IMR-90 (cell line): ENCODE measurements at regions not wholly inside any gene's neighbourhood (a gene's known extent, or its start where the extent isn't known, plus 50 kb on each side); places are given as distances from the start of the nearest gene placed in this dataset.

Source experiments
- ATAC-seq: fragments of 200-7000 bp; cut with Tn5 transposase; 2 replicates; pipeline ENCODE4 v1.9.1; 2020; ENCODE audit warnings: low read depth, mild to moderate bottlenecking, moderate library complexity
- BruUV-seq: library from RNA; stranded (reverse); fragments of 400-500 nt; replicated peaks from 2 replicates; lab custom pipeline; 2021; lab: Mats Ljungman, UMichigan
- CTCF ChIA-PET: fragments of 300-600 bp; formaldehyde crosslinking; extraction: SDS; loops from one replicate; lab custom pipeline; 2021; ENCODE audit warnings: antibody characterized with exemption; lab: Yijun Ruan, JAX
- POLR2A ChIA-PET: fragments of 300-600 bp; sonication (Branson Sonifier 250); formaldehyde crosslinking; loops from one replicate; lab custom pipeline; 2022; ENCODE audit warnings: antibody characterized with exemption; ENCODE audit not compliant: unreplicated experiment; lab: Charles Lee
- DNase-seq: peaks from one replicate; pipeline ENCODE4 v3.0.0; 2013
- H2AFZ ChIP-seq: replicated peaks from 2 replicates; pipeline ENCODE3; 2013; ENCODE audit warnings: low read length, mild to moderate bottlenecking; ENCODE audit not compliant: poor library complexity
- H2AK5ac ChIP-seq: 2 replicates; pipeline ENCODE4 v1.6.1; 2013; ENCODE audit warnings: low read depth, low read length, inconsistent platforms
- H2AK9ac ChIP-seq: replicated peaks from 2 replicates; pipeline ENCODE3; 2013; ENCODE audit warnings: mild to moderate bottlenecking, low read depth, low read length, moderate library complexity; ENCODE audit not compliant: poor library complexity
- H2BK120ac ChIP-seq: 2 replicates; pipeline ENCODE4 v1.6.1; 2013; ENCODE audit warnings: low read depth, low read length, inconsistent platforms
- H2BK15ac ChIP-seq: 3 replicates; pipeline ENCODE4 v1.6.1; 2013; ENCODE audit warnings: low read depth, low read length, inconsistent platforms
- H2BK20ac ChIP-seq: 2 replicates; pipeline ENCODE4 v1.6.1; 2013; ENCODE audit warnings: low read depth, mild to moderate bottlenecking, inconsistent platforms, low read length, moderate library complexity
- H2BK5ac ChIP-seq: 2 replicates; pipeline ENCODE4 v1.6.1; 2013; ENCODE audit warnings: mild to moderate bottlenecking, low read depth, low read length, inconsistent platforms; ENCODE audit not compliant: poor library complexity, severe bottlenecking
- H3K14ac ChIP-seq: replicated peaks from 2 replicates; pipeline ENCODE4 v1.6.1; 2013; ENCODE audit warnings: low read depth, low read length, inconsistent platforms
- H3K18ac ChIP-seq: 2 replicates; pipeline ENCODE4 v1.6.1; 2013; ENCODE audit warnings: low read depth, low read length, control low read depth
- H3K23ac ChIP-seq: 2 replicates; pipeline ENCODE4 v1.6.1; 2013; ENCODE audit warnings: low read depth, low read length, inconsistent platforms
- H3K27ac ChIP-seq: 2 replicates; pipeline ENCODE4 v1.5.1; 2013; ENCODE audit warnings: mild to moderate bottlenecking, control low read depth, low read length; ENCODE audit not compliant: insufficient read depth
- H3K27me3 ChIP-seq: 2 replicates; pipeline ENCODE4 v1.6.1; 2013; ENCODE audit warnings: low read length; ENCODE audit not compliant: control insufficient read depth, insufficient read depth
- H3K36me3 ChIP-seq: 2 replicates; pipeline ENCODE4 v1.6.1; 2013; ENCODE audit warnings: low read length, mixed read lengths; ENCODE audit not compliant: control insufficient read depth, insufficient read depth
- H3K4ac ChIP-seq: 2 replicates; pipeline ENCODE4 v1.6.1; 2013; ENCODE audit warnings: low read depth, low read length, inconsistent platforms
- H3K4me1 ChIP-seq: 2 replicates; pipeline ENCODE4 v1.6.1; 2013; ENCODE audit warnings: low read length, mixed read lengths; ENCODE audit not compliant: control insufficient read depth, insufficient read depth
- H3K4me2 ChIP-seq: 2 replicates; pipeline ENCODE4 v1.6.1; 2013; ENCODE audit warnings: low read depth, mild to moderate bottlenecking, control low read depth, low read length, moderate library complexity
- H3K4me3 ChIP-seq: 2 replicates; pipeline ENCODE4 v1.5.1; 2013; ENCODE audit warnings: low read depth, mild to moderate bottlenecking, control low read depth, low read length, moderate library complexity; ENCODE audit not compliant: insufficient read depth
- H3K56ac ChIP-seq: 2 replicates; pipeline ENCODE4 v1.6.1; 2013; ENCODE audit warnings: low read length, inconsistent platforms; ENCODE audit not compliant: insufficient read depth; ENCODE audit errors: extremely low read depth
- H3K79me1 ChIP-seq, 2 experiments: 2 replicates each; pipeline ENCODE4 v1.6.1; 2013; ENCODE audit warnings: low read length in 2 of 2, inconsistent platforms in 1 of 2, low read depth in 1 of 2
- H3K9ac ChIP-seq: 2 replicates; pipeline ENCODE4 v1.6.1; 2013; ENCODE audit warnings: low read depth, low read length, control low read depth
- H3K9me1 ChIP-seq: 2 replicates; pipeline ENCODE4 v1.6.1; 2013; ENCODE audit warnings: low read length, inconsistent platforms; ENCODE audit not compliant: insufficient read depth
- H3K9me3 ChIP-seq: 2 replicates; pipeline ENCODE4 v1.6.1; 2013; ENCODE audit warnings: low read length; ENCODE audit not compliant: control insufficient read depth, insufficient read depth
- H4K20me1 ChIP-seq: 2 replicates; pipeline ENCODE4 v1.6.1; 2013; ENCODE audit warnings: low read length, inconsistent platforms; ENCODE audit not compliant: insufficient read depth
- H4K5ac ChIP-seq: 2 replicates; pipeline ENCODE4 v1.6.1; 2013; ENCODE audit warnings: mild to moderate bottlenecking, low read depth, low read length, control low read depth
- H4K8ac ChIP-seq, 2 experiments: 2 replicates each; pipeline ENCODE4 v1.6.1; 2013; ENCODE audit warnings: low read depth in 2 of 2, low read length in 2 of 2, control low read depth in 1 of 2, inconsistent platforms in 1 of 2
- H4K91ac ChIP-seq: 2 replicates; pipeline ENCODE4 v1.6.1; 2013; ENCODE audit warnings: low read depth, low read length, inconsistent platforms; ENCODE audit not compliant: insufficient read depth
- FOS ChIP-seq: fragments of 150-350 bp; IDR thresholded peaks from 2 replicates; pipeline ENCODE4 v1.6.1; 2016; ENCODE audit warnings: low read depth, low read length
- MAFK ChIP-seq: IDR thresholded peaks from 2 replicates; pipeline ENCODE4 v1.6.1; 2012; ENCODE audit warnings: low read depth, low read length, improper control_type of control experiment
- MAZ ChIP-seq: IDR thresholded peaks from 2 replicates; pipeline ENCODE4 v1.6.1; 2012; ENCODE audit warnings: low read depth, mild to moderate bottlenecking, low read length, improper control_type of control experiment, moderate library complexity, borderline replicate concordance
- POLR2A ChIP-seq: IDR thresholded peaks from 2 replicates; pipeline ENCODE4 v1.6.1; 2012; ENCODE audit warnings: mild to moderate bottlenecking, low read depth, low read length
- RAD21 ChIP-seq: IDR thresholded peaks from 2 replicates; pipeline ENCODE4 v1.6.1; 2012; ENCODE audit warnings: low read length, improper control_type of control experiment
- WGBS, 2 experiments: methylation state at CpG; one replicate each; pipeline versions ENCODE4 v1.1.5 to v1.1.7; 2013; ENCODE audit warnings: missing lambda C conversion rate in 2 of 2; ENCODE audit not compliant: insufficient read length in 1 of 2; ENCODE audit errors: extremely low coverage in 2 of 2; 5-methylcytosine and 5-hydroxymethylcytosine counted together
- dilution Hi-C: fragments of 300-500 bp; cut with HindIII; formaldehyde crosslinking; loops from one replicate; pipeline ENCODE4 v1.14.3; 2018; ENCODE audit warnings: low sequenced_read_pairs; ENCODE audit not compliant: unreplicated experiment
- in situ Hi-C: fragments of 300-500 bp; cut with MboI; formaldehyde crosslinking; loops from 3 replicates; pipeline ENCODE4 v1.14.3; 2019; ENCODE audit warnings: low sequenced_read_pairs, inconsistent platforms, mixed read lengths
- intact Hi-C: fragments of 100-400 bp; cut with micrococcal nuclease; formaldehyde crosslinking; loops from 2 replicates; pipeline ENCODE4 v1.10.0; 2022

DNA sequence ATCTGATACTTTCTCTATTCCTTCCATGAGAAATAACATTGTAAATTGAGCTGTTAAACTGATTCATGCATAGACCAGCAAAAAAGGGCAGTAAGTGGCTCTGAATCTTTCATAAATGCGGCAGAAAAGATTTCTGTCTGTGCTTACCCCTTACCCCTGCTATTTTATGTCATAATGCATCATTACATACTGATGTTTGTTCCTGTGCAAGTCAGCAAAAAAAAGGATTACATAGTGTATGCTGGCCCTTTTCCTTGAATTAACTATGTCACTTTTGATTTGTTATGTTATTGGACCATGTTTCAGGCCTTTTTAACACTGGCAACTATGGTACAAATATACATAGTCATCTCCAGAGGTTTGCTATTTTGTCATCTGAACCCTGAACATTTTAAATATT, 2159.7 kb downstream of the PCDH7 start:
- intact Hi-C loops (no loop called here), dilution Hi-C loops (no loop called here), in situ Hi-C loops (no loop called here)
- ATAC-seq (no peak), DNase-seq (no peak)
- Histone ChIP-seq H2AK5ac (no peak overlapping the region), H4K5ac (no peak overlapping the region), H3K9me3 (no peaks in the 10 kb centered on the region), H3K18ac (no peak overlapping the region), H3K79me1 (no peaks in the 10 kb centered on the region), H3K14ac (no peak overlapping the region), H3K4ac (no peak overlapping the region), H3K9ac (no peak overlapping the region), H2AFZ (no peak overlapping the region), H2AK9ac (no peak overlapping the region), H3K9me1 (no peaks in the 10 kb centered on the region), H4K8ac (no peak overlapping the region), H3K23ac (no peak overlapping the region), H3K27ac (no peak overlapping the region), H3K56ac (no peak overlapping the region), H3K4me3 (no peak overlapping the region), H4K91ac (no peak overlapping the region), H2BK120ac (no peak overlapping the region), H3K4me2 (no peak overlapping the region), H3K4me1 (no peaks in the 10 kb centered on the region), H2BK20ac (no peak overlapping the region), H2BK15ac (no peak overlapping the region), H4K20me1 (no peaks in the 10 kb centered on the region), H2BK5ac (no peak overlapping the region), H3K36me3 (no peaks in the 10 kb centered on the region), H3K27me3 (no peaks in the 10 kb centered on the region)
- no CpG with 5 or more reads among the region's 1 CpG for WGBS, 2 experiments
- no TSS peak for BruUV-seq
- POLR2A ChIA-PET = no interaction called here
- TF ChIP-seq RAD21 (no peak), MAFK (0 out of 2 replicates have a peak, but pooled peaks have one; percentile 2), POLR2A (no peak), MAZ (no peak), FOS (no peak)
- CTCF ChIA-PET = no interaction called here
